Urinary bladder (tissue), 3 donors: ENCODE measurements at regions not wholly inside any gene's neighbourhood (a gene's known extent, or its start where the extent isn't known, plus 50 kb on each side); places are given as distances from the start of the nearest gene placed in this dataset.
"Not testable (repeated sequence)": the region's sequence is repeated elsewhere in the genome, so short reads cannot be mapped to it uniquely, and the experiment has no call there.

ENCODE experiments used
- DNase-seq: peaks from one replicate; pipeline ENCODE4 v3.0.0-alpha.2; 2015; ENCODE audit errors: extremely low spot score
- H3K27ac ChIP-seq: one replicate; pipeline ENCODE4 v1.5.1; 2013; ENCODE audit warnings: low read depth, mild to moderate bottlenecking, moderate library complexity
- H3K36me3 ChIP-seq: one replicate; pipeline ENCODE4 v1.6.1; 2013; ENCODE audit warnings: mild to moderate bottlenecking, moderate library complexity; ENCODE audit not compliant: insufficient read depth
- H3K4me1 ChIP-seq: one replicate; pipeline ENCODE4 v1.6.1; 2013; ENCODE audit warnings: mild to moderate bottlenecking, moderate library complexity; ENCODE audit not compliant: insufficient read depth
- H3K4me3 ChIP-seq: one replicate; pipeline ENCODE4 v1.5.1; 2013; ENCODE audit warnings: low read depth, low read length
- WGBS: extraction: QIAGEN DNeasy Blood & Tissue Kit; methylation state at CpG from one replicate; pipeline ENCODE4 v1.1.7; 2013; 5-methylcytosine and 5-hydroxymethylcytosine counted together
- donor health status: healthy with polysubstance abuse.
- donor health status: healthy.

GRCh38 chr10:3319811-3320226 is 147.2 kb upstream of the PITRM1 start:
- H3K4me3 ChIP-seq = no peak overlapping the region
- H3K36me3 ChIP-seq = no peaks in the 10 kb centered on the region
- H3K27ac ChIP-seq = no peak overlapping the region
- DNase-seq = no peak
- WGBS = 92% methylated on average over 25 of the region's 25 CpGs
- no peaks in the 10 kb centered on the region for H3K4me1 ChIP-seq

- not testable (repeated sequence) for H3K4me1 ChIP-seq, DNase-seq, H3K27ac ChIP-seq, H3K36me3 ChIP-seq, H3K4me3 ChIP-seq
- WGBS = 95% methylated on average over 22 of the region's 22 CpGs
Observed at GRCh38 chr10:3318480-3318807, 145.9 kb upstream of the PITRM1 start.

GRCh38 chr10:3317553-3318479 is 145.2 kb upstream of the PITRM1 start:
- not testable (repeated sequence) for H3K36me3 ChIP-seq, H3K27ac ChIP-seq, H3K4me3 ChIP-seq, H3K4me1 ChIP-seq, DNase-seq
- WGBS = 94% methylated on average over 50 of the region's 61 CpGs

GRCh38 chr10:3314445-3315085 is 142.0 kb upstream of the PITRM1 start:
- WGBS = 81% methylated on average over 5 of the region's 5 CpGs
- not testable (repeated sequence) for H3K27ac ChIP-seq, DNase-seq, H3K4me3 ChIP-seq, H3K36me3 ChIP-seq, H3K4me1 ChIP-seq

GRCh38 chr10:3313784-3314444 is 141.3 kb upstream of the PITRM1 start:
- 66% methylated on average over 2 of the region's 2 CpGs for WGBS

GRCh38 chr10:3312403-3312940 is 139.9 kb upstream of the PITRM1 start:
- no peak for DNase-seq
- Histone ChIP-seq H3K4me1 (no peaks in the 10 kb centered on the region), H3K27ac (no peak overlapping the region), H3K36me3 (no peaks in the 10 kb centered on the region), H3K4me3 (no peak overlapping the region)
- WGBS = 84% methylated on average over 12 of the region's 12 CpGs

More at GRCh38 chr10:3313784-3314444, 141.3 kb upstream of the PITRM1 start:
- not testable (repeated sequence) for DNase-seq, H3K27ac ChIP-seq, H3K36me3 ChIP-seq, H3K4me1 ChIP-seq, H3K4me3 ChIP-seq

- whole genome bisulfite sequencing = 79% methylated on average over 8 of the region's 8 CpGs
- Histone ChIP-seq H3K4me3 (no peak overlapping the region), H3K36me3 (no peaks in the 10 kb centered on the region), H3K4me1 (no peaks in the 10 kb centered on the region), H3K27ac (no peak overlapping the region)
- no peak for DNase-seq
Observed at GRCh38 chr10:3310016-3310784, 137.6 kb upstream of the PITRM1 start.

- WGBS = 94% methylated on average over 2 of the region's 2 CpGs
- Histone ChIP-seq H3K27ac (no peak overlapping the region), H3K36me3 (no peaks in the 10 kb centered on the region), H3K4me1 (no peaks in the 10 kb centered on the region), H3K4me3 (no peak overlapping the region)
- no peak for DNase-seq
Observed at GRCh38 chr10:3306050-3306449, 133.5 kb upstream of the PITRM1 start.

GRCh38 chr10:3295582-3296151 is 123.1 kb upstream of the PITRM1 start:
- 89% methylated on average over 14 of the region's 14 CpGs for WGBS
- H3K4me1 ChIP-seq = no peaks in the 10 kb centered on the region
- no peak overlapping the region for H3K27ac ChIP-seq
- no peak overlapping the region for H3K4me3 ChIP-seq
- H3K36me3 ChIP-seq = no peaks in the 10 kb centered on the region
- no peak for DNase-seq

GRCh38 chr10:3294919-3295581 is 122.5 kb upstream of the PITRM1 start:
- Histone ChIP-seq H3K4me1 (no peaks in the 10 kb centered on the region), H3K4me3 (no peak overlapping the region), H3K27ac (no peak overlapping the region), H3K36me3 (no peaks in the 10 kb centered on the region)
- WGBS = 84% methylated on average over 14 of the region's 14 CpGs
- no peak for DNase-seq

GRCh38 chr10:3293581-3294431 is 121.2 kb upstream of the PITRM1 start:
- DNase-seq = no peak
- no peak overlapping the region for H3K4me3 ChIP-seq
- no peaks in the 10 kb centered on the region for H3K4me1 ChIP-seq
- 82% methylated on average over 19 of the region's 19 CpGs for WGBS
- H3K27ac ChIP-seq = no peak overlapping the region
- H3K36me3 ChIP-seq = no peaks in the 10 kb centered on the region

GRCh38 chr10:3292636-3293035 is 120.1 kb upstream of the PITRM1 start:
- WGBS = 61% methylated on average over 8 of the region's 8 CpGs
- no peak overlapping the region for H3K4me3 ChIP-seq
- H3K27ac ChIP-seq = no peak overlapping the region
- DNase-seq = peak; percentile 69
- no peaks in the 10 kb centered on the region for H3K4me1 ChIP-seq
- no peaks in the 10 kb centered on the region for H3K36me3 ChIP-seq
